ENCODE measurements at regions not wholly inside any gene's neighbourhood (a gene's known extent, or its start where the extent isn't known, plus 50 kb on each side); places are given as distances from the start of the nearest gene placed in this dataset.
"Not testable (repeated sequence)": the region's sequence is repeated elsewhere in the genome, so short reads cannot be mapped to it uniquely, and the experiment has no call there.

DNA sequence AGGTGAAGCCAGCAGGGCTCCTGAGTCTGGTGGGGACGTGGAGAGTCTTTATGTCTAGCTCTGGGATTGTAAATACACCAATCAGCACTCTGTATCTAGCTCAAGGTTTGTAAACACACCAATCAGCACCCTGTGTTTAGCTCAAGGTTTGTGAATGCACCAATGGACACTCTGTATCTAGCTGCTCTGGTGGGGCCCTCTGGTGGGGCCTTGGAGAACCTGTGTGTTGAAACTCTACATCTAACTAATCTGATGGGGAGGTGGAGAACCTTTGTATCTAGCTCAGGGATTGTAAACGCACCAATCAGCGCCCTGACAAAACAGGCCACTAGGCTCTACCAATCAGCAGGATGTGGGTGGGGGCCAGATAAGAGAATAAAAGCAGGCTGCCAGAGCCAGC lies 240.6 kb upstream of the PTGER4 start:
- TF ChIP-seq, protein P1, sequence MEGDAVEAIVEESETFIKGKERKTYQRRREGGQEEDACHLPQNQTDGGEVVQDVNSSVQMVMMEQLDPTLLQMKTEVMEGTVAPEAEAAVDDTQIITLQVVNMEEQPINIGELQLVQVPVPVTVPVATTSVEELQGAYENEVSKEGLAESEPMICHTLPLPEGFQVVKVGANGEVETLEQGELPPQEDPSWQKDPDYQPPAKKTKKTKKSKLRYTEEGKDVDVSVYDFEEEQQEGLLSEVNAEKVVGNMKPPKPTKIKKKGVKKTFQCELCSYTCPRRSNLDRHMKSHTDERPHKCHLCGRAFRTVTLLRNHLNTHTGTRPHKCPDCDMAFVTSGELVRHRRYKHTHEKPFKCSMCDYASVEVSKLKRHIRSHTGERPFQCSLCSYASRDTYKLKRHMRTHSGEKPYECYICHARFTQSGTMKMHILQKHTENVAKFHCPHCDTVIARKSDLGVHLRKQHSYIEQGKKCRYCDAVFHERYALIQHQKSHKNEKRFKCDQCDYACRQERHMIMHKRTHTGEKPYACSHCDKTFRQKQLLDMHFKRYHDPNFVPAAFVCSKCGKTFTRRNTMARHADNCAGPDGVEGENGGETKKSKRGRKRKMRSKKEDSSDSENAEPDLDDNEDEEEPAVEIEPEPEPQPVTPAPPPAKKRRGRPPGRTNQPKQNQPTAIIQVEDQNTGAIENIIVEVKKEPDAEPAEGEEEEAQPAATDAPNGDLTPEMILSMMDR (IDR thresholded peaks at IDR 0.05) = not testable (repeated sequence)
- TF ChIP-seq BHLHE40 (IDR thresholded peaks at IDR 0.05; ENCODE audit: low read depth, low read length); RCOR1 (IDR thresholded peaks at IDR 0.05; ENCODE audit: low read depth, low read length); HDAC2 (IDR thresholded peaks at IDR 0.05): not testable (repeated sequence)
- TF ChIP-seq, protein P2, sequence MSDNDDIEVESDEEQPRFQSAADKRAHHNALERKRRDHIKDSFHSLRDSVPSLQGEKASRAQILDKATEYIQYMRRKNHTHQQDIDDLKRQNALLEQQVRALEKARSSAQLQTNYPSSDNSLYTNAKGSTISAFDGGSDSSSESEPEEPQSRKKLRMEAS (IDR thresholded peaks at IDR 0.05) = not testable (repeated sequence)
